ENCODE measurements at regions not wholly inside any gene's neighbourhood (a gene's known extent, or its start where the extent isn't known, plus 50 kb on each side); places are given as distances from the start of the nearest gene placed in this dataset.

DNA sequence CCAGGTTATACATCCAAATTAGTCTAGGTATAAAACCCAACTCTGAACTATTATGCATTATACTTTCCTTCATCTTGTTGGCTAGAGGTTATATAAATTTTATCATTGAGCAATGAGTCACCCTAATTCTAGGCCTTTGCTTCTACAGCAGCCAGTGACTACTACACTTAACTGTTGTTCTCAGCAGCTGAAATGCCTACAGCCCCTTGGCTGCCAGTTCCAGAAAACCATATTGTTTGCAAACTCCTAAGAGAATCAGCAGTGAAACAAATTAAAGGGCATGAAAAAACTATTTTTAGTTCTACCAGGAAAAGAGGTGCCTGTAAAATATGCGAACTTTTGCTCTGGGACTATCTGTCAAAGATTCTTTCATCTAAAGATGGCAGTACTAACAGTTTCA lies 292.8 kb downstream of the FRK start (continued):
- TF ChIP-seq SMARCC2 (IDR thresholded peaks at IDR 0.05) (no peak), ZFP37 (CRISPR knock-in tag; IDR thresholded peaks at IDR 0.05; ENCODE audit: borderline replicate concordance) (no peak)

- H3K27ac ChIP-seq (ENCODE audit: extremely low read length, insufficient read depth, low read length): no peak overlapping the region
- no peak for DNase-seq (ENCODE audit: low spot score)
- no peak overlapping the region for H3K4me2 ChIP-seq (ENCODE audit: low read depth, low read length)
- H3K4me1 ChIP-seq (ENCODE audit: insufficient read depth, low read length): no peaks in the 10 kb centered on the region
- no peak overlapping the region for H2AFZ ChIP-seq (ENCODE audit: low read length)
- H4K20me1 ChIP-seq (ENCODE audit: insufficient read depth, low read length): no peaks in the 10 kb centered on the region
- H3K9me3 ChIP-seq (ENCODE audit: low read length): no peaks in the 10 kb centered on the region
- ChIA-PET CTCF (ENCODE audit: low intra/inter-chr PET ratio, low total read pairs) (no interaction called here), POLR2A (no interaction called here)
- no peak overlapping the region for H3K9ac ChIP-seq (ENCODE audit: insufficient read depth, low read depth, low read length)
- TF ChIP-seq ZNF484 (CRISPR knock-in tag; IDR thresholded peaks at IDR 0.05; ENCODE audit: borderline replicate concordance, low read depth) (no peak), ZNF768 (CRISPR knock-in tag; IDR thresholded peaks at IDR 0.05) (no peak), ZXDC (CRISPR knock-in tag; IDR thresholded peaks at IDR 0.05) (no peak), MIER3 (CRISPR knock-in tag; IDR thresholded peaks at IDR 0.05; ENCODE audit: borderline replicate concordance) (no peak), ZKSCAN5 (CRISPR knock-in tag; IDR thresholded peaks at IDR 0.05) (no peak), ZNF747 (CRISPR knock-in tag; IDR thresholded peaks at IDR 0.05; ENCODE audit: borderline replicate concordance) (no peak), EHMT2 (IDR thresholded peaks at IDR 0.05; ENCODE audit: borderline replicate concordance, low read depth, low read length) (no peak)
- TF ChIP-seq, protein P1, sequence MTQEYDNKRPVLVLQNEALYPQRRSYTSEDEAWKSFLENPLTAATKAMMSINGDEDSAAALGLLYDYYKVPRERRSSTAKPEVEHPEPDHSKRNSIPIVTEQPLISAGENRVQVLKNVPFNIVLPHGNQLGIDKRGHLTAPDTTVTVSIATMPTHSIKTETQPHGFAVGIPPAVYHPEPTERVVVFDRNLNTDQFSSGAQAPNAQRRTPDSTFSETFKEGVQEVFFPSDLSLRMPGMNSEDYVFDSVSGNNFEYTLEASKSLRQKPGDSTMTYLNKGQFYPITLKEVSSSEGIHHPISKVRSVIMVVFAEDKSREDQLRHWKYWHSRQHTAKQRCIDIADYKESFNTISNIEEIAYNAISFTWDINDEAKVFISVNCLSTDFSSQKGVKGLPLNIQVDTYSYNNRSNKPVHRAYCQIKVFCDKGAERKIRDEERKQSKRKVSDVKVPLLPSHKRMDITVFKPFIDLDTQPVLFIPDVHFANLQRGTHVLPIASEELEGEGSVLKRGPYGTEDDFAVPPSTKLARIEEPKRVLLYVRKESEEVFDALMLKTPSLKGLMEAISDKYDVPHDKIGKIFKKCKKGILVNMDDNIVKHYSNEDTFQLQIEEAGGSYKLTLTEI (CRISPR knock-in tag; conservative IDR thresholded peaks at IDR 0.05): no peak
- no peak overlapping the region for H3K4me3 ChIP-seq (replicated peaks in 1 of 3; ENCODE audit: insufficient read depth in 1 of 3, low read depth in 2 of 3, low read length in 3 of 3)
- BruUV-seq (replicated peaks): no TSS peak
- 10% methylated on average over 5 of the region's 5 CpGs for WGBS (ENCODE audit: low lambda C conversion rate)
- no peaks in the 10 kb centered on the region for H3K27me3 ChIP-seq (ENCODE audit: control insufficient read depth in 1 of 2, insufficient read depth in 2 of 2, low read length in 2 of 2)
- H3K79me2 ChIP-seq (ENCODE audit: insufficient read depth, low read length): no peaks in the 10 kb centered on the region
- intact Hi-C loops (cut with micrococcal nuclease; ENCODE audit: unreplicated experiment) (no loop called here), in situ Hi-C loops (cut with HindIII; ENCODE audit: extremely low pct_ligation_motif_present, low pct_unique_long_range_greater_than_20kb) (no loop called here)
- no peak for FAIRE-seq
- H3K36me3 ChIP-seq (replicated peaks in 1 of 2; ENCODE audit: control insufficient read depth in 1 of 2, insufficient read depth in 2 of 2, low read length in 2 of 2): no peaks in the 10 kb centered on the region
- ATAC-seq: no peak
These were observed 293.8 kb downstream of the FRK start for GRCh38 chr6:115766745-115767462.

Data from HepG2 (cell line).